Hematopoietic multipotent progenitor cell treated with erythropoietin and hydrocortisone succinate and interleukin-3 and kit ligand, for 8 days (in vitro differentiated cells): ENCODE measurements at regions not wholly inside any gene's neighbourhood (a gene's known extent, or its start where the extent isn't known, plus 50 kb on each side); places are given as distances from the start of the nearest gene placed in this dataset.

Experiments
- DNase-seq: peaks from one replicate; pipeline ENCODE4 v3.0.0-alpha.2; 2015

DNA sequence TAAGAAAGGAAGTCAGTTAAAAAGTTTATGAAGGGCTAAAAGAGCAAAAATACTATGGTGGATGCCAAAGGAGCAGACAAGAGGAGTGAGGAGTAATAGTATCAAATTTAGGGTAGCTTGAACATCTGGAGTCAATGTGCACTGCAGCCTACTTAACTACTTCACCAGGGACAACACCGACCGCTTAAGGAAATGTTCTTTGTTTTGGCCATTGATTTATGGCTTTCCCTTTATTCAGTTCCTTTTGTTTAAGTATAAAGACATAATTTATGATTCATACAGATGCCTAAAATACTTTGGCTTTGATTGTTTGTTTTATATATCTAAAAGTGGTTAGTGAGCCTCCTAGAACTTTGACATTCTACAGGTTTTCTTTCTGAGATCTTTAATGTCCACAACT is 276.3 kb upstream of the PRR20A start:
- no peak for DNase-seq

DNA sequence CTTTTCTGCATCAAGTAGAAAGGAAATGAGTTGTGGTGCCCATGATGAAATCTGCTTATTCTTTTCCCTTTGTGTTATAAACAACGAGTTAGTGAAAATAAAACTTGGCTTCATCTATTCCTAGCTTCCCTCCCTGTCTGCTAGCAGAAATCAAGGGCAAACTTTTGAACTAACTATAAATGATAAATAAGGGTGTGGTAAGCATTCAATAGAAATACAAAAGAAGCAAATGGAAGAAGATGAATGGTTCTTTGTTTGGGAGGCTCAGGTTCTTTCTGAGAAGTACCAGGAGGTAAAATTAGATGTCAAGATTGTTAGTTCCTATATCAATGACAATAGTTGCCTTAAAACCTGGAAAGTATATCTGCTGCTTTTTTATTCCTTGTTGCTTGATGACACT is 275.3 kb upstream of the PRR20A start:
- no peak for DNase-seq

DNA sequence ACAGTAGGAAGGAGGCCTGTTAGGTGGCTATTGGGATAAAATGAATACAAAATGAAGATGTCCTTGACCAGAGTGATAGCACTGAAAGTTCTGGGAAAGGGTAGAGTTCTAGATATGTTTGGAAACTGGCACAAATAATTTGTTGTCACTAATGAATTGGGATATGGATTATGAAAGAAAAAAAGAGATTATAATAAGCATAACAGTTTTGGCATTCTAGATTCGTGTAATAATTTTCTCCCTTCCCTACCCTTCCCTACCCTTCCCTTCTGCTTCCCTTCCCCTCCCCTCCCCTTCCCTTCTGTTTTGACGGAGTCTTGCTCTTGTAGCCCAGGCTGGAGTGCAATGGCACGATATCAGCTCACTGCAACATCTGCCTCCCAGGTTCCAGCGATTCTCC is 271.0 kb upstream of the PRR20A start:
- no peak for DNase-seq

DNA sequence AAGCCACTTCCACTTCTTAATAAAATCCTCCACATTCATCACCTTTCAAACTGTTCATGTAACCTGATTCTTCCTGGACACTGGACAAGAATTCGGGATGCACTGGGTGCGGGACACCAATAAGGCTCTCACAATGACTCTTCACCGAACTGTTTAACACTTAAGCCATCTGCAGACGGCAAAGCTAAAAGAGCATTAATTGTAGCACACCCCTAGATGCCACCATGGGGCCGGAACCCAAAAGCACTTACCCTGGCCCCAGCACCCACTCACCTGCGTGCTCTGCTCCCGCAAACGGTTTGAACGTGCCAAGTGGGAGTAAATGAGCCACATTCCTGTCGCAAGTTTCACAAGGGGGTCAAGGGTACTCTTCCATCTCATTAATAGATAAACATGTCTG is 254.3 kb upstream of the PRR20A start:
- no peak for DNase-seq

DNA sequence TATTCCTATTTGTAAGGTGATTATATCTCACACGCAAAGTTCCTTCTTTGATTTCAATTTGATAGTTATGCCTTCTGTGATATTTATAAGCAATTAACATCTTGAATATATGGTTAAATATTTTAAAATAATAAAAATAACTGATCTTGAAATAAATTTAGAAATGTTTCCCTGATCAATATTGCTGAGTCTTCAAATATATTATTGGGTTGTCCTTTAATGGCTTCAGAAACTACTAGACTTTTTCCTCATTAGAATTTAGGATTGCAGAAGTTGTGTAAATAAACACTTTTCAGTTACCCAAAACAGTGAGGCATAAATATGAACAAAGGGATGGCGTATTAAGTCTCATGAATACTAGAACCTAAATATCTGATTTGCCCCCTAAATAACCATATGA is 252.3 kb upstream of the PRR20A start:
- DNase-seq: no peak

DNA sequence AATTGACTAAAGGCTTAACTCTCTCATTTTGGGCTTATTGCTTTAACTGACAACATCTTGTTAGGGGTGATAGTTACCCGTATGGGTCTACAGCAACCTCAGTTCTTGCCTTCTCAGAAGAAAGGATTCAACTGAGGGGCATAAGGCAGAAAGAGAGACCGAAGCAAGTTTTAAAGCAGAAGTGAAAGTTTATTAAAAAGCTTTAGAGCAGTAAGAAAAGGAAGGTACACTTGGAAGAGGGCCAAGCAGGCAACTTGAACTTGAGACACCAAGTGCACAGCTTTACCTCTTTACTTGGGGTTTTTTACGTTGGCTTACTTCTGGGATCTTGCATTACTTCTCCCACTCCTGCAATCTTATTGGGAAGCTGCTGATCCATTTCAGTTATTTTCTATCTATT is 246.9 kb upstream of the PRR20A start:
- no peak for DNase-seq

DNA sequence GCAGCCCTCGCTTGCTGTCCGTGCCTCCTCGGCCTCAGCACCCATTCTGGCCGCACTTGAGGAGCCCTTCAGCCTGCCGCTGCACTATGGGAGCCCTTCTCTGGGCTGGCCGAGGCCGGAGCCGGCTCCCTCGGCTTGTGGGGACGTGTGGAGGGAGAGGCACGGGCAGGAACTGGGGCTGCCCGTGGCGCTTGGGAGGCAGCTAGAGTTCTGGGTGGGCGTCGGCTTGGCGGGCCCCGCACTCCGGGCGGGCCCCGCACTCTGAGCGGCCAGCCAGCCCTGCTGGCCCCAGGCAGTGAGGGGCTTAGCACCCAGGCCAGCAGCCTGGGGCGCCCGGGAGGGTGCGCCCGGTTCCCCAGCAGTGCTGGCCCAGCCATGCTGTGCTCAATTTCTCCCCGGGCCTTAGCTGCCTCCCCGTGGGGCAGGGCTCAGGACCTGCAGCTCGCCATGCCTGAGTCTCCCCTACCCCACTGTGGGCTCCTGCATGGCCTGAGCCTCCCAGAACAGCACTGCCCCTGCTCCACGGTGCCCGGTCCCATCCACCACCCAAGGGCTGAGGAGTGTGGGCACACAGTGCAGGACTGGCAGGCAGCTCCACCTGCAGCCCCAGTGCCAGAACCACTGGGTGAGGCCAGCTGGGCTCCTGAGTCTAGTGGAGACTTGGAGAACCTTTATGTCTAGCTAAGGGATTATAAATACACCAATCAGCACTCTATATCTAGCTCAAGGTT is 240.0 kb upstream of the PRR20A start:
- DNase-seq: no peak

DNA sequence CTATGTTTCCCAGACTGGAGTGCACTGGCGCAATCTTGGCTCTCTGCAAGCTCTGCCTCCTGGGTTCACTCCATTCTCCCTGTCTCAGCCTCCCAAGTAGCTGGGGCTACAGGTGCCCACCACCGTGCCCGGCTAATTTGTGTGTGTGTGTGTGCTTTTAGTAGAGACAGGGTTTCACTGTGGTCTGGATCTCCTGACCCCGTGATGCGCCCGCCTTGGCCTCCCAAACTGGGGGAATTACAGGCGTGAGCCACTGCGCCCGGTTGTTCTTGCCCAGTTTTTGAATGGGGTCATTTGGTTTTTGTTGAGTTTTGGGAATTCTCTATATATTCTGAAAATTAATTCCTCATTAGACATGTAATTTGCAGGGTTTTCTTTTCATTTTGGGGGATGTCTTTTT is 238.4 kb upstream of the PRR20A start:
- no peak for DNase-seq

DNA sequence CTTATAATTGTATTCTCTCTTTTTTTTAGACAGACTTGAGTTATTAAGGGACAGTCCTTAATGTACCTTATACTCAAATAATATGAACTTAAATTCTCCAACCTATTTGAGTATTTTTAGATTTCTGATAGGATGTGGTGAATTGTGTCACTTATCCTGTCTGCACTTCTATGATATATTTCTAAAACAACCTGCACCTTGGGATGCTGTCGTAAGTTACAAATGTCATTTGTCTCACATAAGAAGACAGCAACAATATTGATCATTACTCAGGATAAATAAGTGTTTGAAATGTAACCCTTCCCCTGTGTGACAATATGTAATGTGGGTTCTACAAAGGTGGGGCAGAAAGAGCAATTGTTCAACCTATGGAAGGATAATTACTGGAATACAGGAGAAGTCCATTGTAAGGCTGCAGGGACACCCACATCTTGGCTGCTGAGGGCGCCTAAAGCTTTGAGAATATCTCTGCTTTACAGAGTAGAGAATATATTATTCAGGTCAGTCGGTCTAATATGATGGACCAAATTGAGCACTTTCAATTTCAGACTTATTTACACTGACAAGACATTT is 236.9 kb upstream of the PRR20A start:
- DNase-seq: no peak

DNA sequence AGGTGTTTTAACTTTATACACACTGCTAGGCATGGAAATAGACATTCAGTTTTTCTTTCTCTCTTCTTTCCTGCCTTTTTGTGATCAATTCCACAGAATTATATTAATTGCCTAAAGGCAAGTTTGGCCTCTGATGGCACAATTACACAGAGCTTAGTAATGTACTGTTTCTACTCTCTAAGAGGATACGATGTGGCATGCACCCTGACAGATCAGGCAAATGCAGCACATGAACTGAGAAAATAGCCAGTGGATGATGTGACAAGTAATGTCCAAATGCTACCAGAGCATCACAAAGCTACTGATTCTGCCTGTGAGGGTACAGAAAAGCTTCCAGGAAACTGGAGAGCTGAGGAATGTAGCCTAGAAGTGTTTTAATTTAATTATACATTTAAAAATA is 233.8 kb upstream of the PRR20A start:
- no peak for DNase-seq

DNA sequence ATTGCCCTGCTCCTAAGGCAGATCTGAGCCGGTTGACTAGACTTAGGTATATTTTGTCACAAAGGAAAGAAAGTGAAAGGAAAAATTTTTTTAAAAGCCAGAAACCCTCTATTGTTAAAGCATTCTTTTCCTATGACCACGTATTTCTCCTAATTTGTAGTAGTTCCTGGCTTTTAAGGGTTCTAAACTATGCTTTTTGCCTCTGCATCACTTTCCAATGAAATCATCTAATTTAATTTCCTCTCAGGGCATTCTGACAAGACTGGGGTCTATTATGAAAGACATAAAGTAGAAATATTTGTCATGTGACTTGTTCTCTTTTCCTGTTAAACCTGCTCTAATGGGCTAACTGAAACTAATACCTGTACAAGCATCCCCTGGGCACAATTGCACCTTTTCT is 233.0 kb upstream of the PRR20A start:
- DNase-seq: no peak

DNA sequence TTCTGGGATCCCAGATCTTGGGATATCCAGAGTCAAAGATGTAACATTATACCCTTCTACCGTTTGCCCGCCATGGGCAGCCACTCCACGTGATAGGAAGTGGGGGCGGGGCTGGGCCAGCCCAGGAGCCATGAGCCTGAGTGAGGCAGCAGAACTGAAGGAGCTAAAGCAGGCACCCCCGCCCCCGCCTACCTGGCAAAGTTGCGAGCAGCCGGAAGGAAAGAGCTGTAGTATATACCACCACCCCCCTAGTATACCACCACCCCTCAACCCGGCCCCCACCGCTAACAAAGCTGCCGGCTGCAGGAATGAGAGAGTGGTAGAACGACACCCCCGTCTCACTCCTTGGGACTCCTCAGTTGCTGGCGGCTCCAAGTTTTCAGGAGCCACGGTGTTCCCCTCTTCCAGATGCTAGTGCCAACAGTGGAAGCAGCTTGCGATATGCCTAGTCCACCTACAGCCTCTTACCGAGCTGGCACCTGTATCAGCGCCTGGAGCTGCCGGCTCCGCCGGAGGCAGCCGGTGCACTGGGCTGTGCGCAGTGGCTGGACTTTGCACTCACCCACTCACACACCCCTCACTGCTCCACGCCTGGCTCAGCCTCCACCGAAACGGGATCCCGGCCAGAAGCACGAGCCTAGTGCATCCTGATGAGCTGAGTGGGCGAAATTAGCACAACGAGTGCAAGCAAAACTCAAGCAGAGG is 230.7 kb upstream of the PRR20A start:
- DNase-seq: no peak

DNA sequence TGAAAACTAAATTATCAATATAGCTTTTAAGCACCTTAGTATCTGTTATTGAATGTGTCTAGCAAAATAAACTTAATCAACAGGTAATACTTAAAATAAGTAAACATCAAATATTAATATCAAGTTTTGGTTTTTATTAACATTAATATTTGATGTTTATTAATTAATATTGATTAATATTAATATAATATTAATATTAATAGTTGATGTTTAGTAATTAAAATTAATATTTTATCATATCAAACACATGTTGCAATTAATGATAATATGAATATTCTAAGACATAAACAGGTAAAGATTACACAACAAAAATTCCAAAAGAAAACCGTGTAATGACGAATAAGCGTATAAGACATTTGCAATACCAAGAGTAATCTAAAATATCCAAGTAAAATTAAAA is 222.8 kb upstream of the PRR20A start:
- DNase-seq: no peak

DNA sequence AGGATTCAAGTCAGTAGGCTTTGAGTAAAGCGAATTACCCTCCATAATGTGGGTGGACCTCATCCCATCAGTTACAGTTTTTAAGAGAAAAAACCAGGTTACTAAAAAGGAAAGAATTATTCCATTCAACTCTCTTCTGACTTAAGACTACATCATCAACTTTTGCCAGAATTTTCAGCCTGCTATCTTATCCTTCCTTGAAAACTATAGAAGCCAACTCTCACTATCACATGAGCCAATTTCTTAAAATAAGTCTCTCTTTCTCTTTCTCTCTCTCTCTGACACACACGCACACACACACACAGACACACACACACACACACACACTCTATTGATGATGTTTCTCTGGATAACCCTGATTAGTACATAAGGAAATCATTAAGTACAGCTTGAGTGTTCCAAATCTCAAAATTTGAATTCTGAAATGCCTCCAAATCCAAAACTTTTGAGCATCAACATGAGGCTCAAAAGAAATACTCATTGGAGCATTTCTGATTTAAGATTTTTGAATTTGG is 217.0 kb upstream of the PRR20A start:
- DNase-seq: no peak

DNA sequence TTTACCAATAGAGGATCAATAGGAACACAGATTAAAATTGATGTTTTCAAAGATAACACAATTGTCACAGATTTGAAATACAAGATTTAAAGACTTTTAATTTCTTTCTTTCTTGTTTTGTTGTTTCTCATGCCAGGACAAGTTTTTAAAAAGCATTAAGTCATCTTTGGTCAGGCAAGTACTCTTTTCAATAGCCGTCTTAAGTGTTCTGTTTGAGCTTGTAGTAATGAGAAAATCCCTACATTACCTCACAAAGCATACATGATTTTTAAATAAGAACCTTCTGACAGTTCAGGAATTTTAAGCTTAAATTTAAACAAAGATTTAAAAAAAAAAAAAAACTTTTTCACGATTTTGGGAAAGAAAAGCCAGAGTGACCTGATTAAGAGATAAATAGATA is 216.3 kb upstream of the PRR20A start:
- no peak for DNase-seq

DNA sequence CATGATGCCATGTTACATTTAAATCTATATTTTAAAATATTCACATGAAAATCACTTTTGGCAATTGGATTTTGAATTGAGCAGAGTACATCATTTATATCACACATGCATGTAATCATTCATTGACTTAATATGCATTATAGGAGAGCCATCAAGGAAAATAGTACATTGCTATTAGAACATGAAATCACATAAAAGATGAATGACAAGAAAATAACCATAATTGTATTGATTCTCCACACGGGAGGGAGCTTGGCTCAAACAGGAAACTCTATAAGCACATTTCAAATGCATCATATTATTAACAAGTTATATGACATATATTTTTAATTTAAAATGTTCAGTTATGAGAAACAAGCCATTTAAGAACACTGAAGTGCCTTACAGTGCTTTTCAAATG is 208.6 kb upstream of the PRR20A start:
- no peak for DNase-seq

DNA sequence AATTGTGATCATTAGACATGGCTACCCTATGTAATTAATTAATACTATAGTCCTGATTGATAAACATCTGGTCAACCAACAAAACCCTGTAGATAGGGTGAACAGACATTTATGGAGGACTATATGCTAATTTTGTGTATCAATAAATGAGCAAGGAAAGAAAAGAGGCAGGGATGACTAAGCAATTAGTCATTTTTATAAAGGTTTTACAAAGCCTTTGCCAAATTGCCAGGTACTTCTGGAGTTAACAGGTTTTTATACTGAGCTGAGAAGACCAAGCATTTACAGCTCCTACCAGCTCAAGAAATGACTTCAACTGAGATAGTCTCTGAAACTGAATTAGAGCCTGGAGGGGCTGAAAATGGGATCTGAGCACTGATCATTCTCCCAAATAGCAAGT is 186.8 kb upstream of the PRR20A start:
- no peak for DNase-seq

DNA sequence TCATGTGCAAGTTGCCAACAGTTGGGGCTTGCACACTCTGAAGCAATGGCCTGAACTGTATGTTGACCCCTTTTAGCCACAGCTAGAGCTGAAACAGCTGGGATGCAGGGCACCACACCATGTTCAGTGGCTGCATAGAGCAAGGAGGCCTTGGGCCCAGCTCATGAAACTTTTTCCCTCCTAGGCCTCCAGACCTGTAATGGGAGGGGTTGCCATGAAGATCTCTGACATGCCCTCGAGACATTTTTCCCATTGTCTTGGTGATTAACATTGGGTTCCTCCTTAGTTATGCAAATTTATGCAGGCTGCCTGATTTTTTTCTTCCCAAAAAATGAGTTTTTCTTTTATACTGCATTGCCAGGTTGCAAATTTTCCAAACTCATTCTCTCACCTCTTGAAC is 165.1 kb upstream of the PRR20A start:
- no peak for DNase-seq

DNA sequence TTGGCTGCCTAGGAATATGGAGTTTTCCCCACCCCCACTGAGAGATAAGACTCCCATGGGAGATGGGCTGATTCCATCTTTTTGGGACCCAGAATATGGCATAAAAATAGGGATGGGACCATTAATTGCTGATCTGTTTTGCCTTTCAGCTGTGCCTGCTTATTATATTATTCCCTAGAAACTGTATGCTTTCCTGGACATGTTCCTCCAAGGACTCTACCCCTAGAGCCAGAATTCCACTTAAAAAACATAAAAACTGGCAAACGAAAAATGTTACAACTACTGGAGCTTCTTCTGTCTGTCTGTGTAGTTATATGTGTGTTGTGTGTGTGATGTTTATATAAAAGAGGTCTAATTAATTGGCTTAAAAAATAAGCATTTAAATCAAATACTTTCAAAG is 159.9 kb upstream of the PRR20A start:
- DNase-seq: no peak

DNA sequence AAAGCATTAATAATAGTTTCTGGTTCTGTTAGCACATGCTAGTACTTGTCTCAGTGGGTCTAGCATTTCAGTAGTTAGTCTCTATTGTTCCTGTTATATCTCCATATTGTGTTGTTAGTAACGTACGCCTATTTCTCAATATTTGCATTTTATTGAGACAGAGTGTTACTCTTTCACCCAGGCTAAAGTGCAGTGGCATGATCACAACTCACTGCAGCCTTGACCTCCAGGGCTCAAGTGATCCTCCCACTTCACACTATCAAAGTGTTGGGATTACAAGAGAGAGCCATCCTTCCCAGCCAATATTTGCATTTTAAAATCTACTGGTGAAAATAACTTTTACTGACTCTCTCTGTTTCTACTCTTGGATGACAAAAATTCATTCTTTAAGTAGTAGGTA is 154.6 kb upstream of the PRR20A start:
- no peak for DNase-seq

DNA sequence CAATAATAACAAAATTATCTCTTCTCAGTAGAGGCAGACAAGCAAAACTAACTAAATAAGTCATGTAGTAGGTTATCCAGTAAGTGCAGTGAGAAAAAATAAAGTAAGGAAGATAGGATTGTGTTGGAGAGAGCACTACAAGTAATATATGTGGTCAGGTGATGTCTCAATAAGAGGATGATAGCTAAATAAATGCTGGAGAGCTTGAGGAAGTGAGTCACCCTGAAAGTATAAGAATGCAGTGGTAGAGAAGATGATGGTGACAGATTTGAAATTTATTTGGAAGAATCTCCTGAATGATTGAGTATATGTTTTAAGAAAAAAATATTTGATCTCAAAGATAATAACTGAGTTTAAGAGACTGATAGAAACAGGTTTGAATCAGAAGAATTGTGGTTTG is 152.2 kb upstream of the PRR20A start:
- DNase-seq: no peak

DNA sequence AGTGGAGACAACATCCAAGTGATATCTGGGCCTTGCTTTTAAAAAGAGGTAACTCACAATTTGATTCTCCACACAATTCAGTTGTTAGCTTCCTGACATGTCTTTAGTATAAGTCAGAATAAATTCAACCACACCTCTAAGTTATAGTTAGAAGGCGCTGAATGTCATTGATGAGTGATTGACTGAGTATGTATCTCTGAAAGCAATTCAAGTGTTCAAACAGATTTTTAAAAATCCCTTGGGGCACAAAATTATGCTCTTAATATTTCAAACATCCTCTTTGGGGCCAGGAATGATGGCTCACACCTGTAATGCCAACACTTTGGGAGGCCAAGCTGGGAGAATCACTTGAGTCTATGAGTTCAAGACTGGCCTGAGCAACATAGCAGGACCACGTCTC is 137.0 kb upstream of the PRR20A start:
- no peak for DNase-seq

DNA sequence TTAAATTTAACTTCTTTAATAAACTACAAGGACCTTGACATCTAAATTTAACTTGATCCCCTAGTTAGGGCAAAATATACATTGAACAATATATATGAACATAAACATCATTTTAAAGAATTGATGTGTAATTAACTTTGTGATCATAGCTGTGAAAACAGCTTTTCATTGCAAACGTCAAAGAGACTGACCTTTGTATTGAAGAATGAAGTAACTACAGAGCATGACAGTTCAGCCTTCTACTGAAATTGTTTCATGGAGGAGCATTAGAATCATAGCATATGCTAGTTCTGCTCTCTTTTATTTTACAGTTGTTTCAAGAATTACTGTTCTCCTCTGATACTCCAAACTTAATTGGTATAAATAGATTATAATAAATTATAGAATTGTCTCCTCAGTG is 123.4 kb upstream of the PRR20A start:
- DNase-seq: no peak

DNA sequence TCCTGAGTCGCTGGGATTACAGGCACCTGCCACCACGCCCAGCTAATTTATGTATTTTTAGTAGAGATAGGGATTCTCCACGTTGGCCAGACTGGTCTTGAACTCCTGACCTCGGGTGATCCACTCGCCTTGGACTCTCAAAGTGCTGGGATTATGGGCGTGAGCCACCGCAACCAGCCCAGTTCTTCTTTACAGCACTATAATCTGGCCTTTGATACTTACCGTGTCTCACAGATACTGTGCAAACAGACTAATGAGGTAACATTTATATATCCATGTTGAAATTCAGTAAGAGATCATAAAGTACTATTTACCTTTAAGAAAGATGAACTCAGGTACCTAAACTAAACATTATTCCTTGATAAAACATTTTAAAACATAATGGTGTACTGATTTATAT is 121.8 kb upstream of the PRR20A start:
- no peak for DNase-seq

DNA sequence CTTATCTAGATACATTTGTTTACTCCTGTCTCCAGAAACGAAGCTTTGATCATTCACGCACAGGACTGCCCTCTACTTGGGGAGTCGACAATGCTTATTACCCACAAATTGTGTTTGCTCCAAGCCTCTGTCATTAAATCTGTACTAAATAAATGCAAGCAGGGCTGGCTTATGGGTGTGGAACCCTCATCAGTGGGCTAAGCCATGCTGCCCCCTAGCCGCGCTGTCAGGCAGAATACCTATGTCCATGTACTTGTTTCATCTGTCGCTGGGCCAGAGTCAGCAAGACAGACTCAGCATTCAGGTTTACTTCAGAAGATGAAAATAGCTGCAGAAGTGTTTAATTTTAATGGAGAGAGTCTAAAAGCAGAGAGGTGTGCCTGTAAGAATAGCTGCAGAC is 110.0 kb upstream of the PRR20A start:
- no peak for DNase-seq
